ENCODE measurements at regions not wholly inside any gene's neighbourhood (a gene's known extent, or its start where the extent isn't known, plus 50 kb on each side); places are given as distances from the start of the nearest gene placed in this dataset.
"Not testable (repeated sequence)": the region's sequence is repeated elsewhere in the genome, so short reads cannot be mapped to it uniquely, and the experiment has no call there.

GRCh38 chr1:206365271-206365670 is 105.0 kb upstream of the IKBKE start:
- TF ChIP-seq, protein P1, sequence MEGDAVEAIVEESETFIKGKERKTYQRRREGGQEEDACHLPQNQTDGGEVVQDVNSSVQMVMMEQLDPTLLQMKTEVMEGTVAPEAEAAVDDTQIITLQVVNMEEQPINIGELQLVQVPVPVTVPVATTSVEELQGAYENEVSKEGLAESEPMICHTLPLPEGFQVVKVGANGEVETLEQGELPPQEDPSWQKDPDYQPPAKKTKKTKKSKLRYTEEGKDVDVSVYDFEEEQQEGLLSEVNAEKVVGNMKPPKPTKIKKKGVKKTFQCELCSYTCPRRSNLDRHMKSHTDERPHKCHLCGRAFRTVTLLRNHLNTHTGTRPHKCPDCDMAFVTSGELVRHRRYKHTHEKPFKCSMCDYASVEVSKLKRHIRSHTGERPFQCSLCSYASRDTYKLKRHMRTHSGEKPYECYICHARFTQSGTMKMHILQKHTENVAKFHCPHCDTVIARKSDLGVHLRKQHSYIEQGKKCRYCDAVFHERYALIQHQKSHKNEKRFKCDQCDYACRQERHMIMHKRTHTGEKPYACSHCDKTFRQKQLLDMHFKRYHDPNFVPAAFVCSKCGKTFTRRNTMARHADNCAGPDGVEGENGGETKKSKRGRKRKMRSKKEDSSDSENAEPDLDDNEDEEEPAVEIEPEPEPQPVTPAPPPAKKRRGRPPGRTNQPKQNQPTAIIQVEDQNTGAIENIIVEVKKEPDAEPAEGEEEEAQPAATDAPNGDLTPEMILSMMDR (IDR thresholded peaks at IDR 0.05), result not testable (repeated sequence)
- TF ChIP-seq EZH2 (IDR thresholded peaks at IDR 0.05; ENCODE audit: borderline replicate concordance, insufficient read depth, low read depth, low read length, poor library complexity, severe bottlenecking), result not testable (repeated sequence)
